Activated CD8-positive, alpha-beta memory T cell treated with anti-CD3 and anti-CD28 coated beads, Interleukin-2, amount 50 U/mL, for 48 hours (primary cell): ENCODE measurements at regions not wholly inside any gene's neighbourhood (a gene's known extent, or its start where the extent isn't known, plus 50 kb on each side); places are given as distances from the start of the nearest gene placed in this dataset.
"Not testable (repeated sequence)": the region's sequence is repeated elsewhere in the genome, so short reads cannot be mapped to it uniquely, and the experiment has no call there.

Source experiments
- DNase-seq: peaks from one replicate; pipeline ENCODE4 v3.0.0-alpha.2; 2020

GRCh38 chr13:75175575-75175974 is 306.4 kb downstream of the TBC1D4 start:
- DNase-seq: no peak

DNA sequence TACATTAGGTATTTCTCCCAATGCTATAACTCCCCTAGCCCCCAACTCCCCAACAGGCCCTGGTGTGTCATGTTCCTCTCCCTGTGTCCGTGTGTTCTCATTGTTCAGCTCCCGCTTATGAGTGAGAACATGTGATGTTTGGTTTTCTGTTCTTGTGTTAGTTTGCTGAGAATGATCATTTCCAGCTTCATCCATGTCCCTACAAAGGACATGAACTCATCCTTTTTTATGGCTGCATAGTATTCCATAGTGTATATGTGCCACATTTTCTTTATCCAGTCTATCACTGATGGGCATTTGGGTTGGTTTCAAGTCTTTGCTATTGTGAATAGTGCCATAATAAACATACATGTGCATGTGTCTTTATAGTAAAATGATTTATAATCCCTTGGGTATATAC is 306.9 kb downstream of the TBC1D4 start:
- not testable (repeated sequence) for DNase-seq

DNA sequence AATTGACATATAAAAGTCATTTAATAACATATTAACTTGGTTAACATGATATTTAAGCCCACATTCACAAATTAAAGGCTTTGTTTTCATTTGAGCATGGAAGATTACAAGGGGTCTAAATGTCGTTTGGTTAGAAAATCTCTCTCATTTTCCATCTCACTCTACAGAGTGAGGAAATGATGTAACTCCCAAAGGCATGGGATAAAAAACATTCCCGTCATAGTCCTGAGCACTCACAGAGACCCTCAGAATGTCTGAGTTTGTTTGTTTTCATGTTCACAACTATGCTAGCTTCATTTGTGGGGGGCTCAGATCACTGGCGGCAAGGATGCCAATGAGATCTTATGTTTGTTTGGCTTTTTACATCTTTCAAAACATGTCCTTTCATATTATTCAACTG is 307.5 kb downstream of the TBC1D4 start:
- no peak for DNase-seq

DNA sequence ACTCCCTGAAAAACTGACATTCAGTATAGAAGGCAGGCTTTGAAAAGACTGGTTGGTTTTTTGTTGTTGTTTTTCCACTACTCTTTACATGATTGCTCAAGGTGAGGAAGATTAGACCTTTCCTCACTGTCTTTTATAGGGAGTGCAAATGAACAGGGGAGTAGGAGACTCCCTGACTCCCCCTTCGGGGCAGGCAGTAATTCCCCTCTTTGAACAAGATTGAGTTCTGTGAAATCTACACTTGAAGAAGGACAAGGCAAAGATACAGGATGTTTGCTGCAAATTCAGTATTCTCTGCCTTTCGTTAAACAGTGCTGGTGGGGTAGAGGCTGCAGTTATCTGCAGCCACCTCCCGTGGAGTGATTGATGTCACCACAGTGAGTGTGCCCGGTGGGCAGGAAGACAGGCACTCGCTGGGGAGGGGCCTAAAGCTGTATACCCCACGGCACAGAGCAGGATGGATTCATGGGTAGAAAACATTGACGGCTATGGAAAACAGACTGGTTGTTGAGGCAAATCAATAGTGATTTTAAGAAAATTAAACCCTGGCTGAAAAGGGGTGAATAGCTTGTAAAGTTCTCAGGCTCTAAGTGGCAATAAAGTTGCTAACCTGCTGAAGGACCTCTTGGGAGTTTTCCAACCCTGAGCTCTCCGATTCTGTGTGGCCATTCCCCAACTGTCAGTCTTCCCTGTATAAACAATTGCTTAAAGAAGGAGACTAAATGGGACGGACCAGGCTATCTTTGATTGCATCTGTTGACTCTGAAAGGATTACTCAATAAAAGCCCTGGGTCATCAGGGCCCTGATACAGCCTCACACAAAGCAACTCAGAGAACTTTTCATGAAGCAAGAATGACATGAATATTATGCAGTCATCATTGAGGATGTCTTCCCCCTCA is 308.3 kb downstream of the TBC1D4 start:
- DNase-seq: no peak

DNA sequence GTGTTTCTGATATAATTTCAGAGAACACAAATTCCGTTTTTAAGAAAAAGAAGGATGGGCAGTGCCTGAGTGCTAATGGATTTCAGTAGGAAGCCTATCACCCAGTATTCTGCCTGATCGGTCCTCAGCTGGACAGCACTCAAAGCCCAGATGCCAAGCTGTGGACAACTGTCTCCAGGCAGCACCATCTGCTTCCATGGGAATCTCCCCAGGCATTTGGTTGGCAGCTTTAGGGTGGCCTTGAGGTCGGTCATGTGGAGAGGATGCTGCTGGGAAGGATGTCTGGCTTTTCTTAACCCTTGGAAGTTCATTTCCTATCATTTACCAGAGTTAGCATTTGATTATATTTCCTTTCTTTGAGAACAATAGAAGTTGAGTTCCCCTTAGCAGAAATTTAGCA is 311.7 kb downstream of the TBC1D4 start:
- no peak for DNase-seq

GRCh38 chr13:75165543-75166230 is 316.3 kb downstream of the TBC1D4 start:
- DNase-seq: no peak

DNA sequence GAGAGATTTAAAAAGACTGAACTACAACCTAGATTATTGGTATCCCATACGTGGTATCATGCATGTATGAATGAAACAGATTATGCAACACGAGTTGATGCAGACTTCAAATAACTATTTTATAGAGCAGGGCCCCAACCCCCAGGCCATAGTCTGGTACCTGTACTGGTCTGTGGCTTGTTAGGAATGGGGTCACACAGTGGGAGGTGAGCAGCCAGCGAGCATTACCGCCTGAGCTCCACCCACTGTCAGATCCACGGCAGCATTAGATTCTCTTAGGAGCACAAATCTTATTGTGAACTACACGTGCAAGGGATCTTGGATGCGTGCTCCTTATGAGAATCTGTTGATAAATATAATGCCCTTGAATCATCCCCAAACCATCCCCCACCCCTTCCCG is 320.2 kb downstream of the TBC1D4 start:
- DNase-seq: no peak

DNA sequence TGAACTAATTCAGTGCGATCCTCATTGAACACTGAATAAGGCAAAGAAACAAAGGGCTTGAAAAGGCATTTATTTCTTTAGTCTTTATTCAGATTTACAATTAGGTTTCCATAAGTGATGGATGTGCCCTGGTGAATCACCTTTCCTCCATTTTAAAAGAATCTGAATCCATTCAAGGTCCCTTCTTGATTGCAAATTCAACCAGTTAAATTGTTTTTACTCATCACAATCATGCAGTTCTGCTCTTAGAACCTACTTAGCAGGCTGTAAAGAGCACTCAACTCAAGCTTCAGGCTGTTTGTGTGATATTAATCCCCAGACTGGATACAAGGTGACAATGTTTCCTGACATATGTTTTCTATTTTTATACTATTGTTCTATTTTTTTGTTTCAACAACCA is 321.0 kb downstream of the TBC1D4 start:
- DNase-seq: no peak

DNA sequence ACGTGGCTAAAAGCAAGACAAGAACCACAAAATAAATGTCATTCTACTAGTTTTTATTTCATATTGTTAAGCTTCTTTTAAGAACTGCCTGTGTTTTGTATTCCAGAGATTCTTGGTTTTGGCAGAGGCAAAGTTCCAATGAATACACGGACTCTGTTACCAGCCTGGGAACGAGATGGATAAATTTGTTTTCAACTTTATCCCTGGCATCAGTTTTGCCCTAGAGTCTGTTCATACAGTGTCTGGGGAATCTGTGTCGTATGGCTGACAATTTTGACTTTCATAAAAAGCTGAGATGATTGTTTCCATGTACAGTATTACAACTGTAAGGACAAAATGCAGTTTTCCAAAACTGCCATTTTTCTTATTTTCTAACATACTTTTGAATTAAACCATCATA is 327.6 kb downstream of the TBC1D4 start:
- no peak for DNase-seq

DNA sequence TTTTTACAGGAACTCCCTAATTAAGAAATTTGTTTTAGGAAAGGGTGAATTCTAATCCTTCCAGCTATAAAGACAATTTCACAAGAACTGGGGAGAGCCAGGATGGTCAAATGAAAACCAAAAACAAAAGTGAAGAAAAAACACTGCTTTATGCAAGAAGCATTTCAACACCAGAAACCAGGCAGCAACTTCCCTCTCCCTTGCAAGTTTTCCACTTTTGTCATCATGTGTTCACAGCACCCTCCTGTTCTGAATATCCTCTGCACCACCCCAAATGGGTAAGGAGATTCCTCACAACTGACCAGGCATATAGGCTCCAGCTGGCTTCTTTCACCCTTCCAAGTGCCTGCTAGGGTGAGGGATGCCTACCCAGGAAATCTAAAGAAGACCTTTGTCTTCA is 328.1 kb downstream of the TBC1D4 start:
- DNase-seq: no peak

GRCh38 chr13:75153386-75153785 is 328.6 kb downstream of the TBC1D4 start:
- DNase-seq: no peak

- no peak for DNase-seq
Measured at GRCh38 chr13:75151081-75151643, 330.8 kb downstream of the TBC1D4 start.

DNA sequence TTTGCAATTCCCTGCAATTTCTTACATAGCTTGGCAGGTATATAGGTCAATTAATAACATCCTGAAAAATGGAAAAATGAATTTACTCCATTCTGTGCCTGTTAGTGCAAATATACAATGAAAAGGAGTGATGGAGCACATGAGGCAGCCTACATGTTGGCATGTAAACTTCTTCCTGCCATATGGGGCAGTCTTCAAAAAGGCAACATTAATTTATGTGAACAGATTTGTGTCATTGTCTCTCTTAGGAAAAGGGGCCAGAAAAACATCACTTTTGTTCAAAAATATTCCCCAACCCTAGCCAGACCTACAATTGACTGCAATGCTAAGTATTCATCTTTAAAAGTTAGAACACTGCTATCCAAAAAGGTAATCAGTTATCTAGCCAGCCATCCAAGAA is 332.2 kb downstream of the TBC1D4 start:
- no peak for DNase-seq

GRCh38 chr13:75147946-75148345 is 334.0 kb downstream of the TBC1D4 start:
- DNase-seq: no peak

- DNase-seq: no peak
Measured at GRCh38 chr13:75146436-75146835, 335.5 kb downstream of the TBC1D4 start.

GRCh38 chr13:75145927-75146326 is 336.0 kb downstream of the TBC1D4 start:
- DNase-seq: no peak

- no peak for DNase-seq
Measured at GRCh38 chr13:75139291-75139690, 342.7 kb downstream of the TBC1D4 start.

GRCh38 chr13:75137911-75138571 is 343.9 kb downstream of the TBC1D4 start:
- DNase-seq: no peak

- no peak for DNase-seq
Measured at GRCh38 chr13:75136151-75136550, 345.8 kb downstream of the TBC1D4 start.

GRCh38 chr13:75135325-75135825 is 346.6 kb downstream of the TBC1D4 start:
- no peak for DNase-seq

DNA sequence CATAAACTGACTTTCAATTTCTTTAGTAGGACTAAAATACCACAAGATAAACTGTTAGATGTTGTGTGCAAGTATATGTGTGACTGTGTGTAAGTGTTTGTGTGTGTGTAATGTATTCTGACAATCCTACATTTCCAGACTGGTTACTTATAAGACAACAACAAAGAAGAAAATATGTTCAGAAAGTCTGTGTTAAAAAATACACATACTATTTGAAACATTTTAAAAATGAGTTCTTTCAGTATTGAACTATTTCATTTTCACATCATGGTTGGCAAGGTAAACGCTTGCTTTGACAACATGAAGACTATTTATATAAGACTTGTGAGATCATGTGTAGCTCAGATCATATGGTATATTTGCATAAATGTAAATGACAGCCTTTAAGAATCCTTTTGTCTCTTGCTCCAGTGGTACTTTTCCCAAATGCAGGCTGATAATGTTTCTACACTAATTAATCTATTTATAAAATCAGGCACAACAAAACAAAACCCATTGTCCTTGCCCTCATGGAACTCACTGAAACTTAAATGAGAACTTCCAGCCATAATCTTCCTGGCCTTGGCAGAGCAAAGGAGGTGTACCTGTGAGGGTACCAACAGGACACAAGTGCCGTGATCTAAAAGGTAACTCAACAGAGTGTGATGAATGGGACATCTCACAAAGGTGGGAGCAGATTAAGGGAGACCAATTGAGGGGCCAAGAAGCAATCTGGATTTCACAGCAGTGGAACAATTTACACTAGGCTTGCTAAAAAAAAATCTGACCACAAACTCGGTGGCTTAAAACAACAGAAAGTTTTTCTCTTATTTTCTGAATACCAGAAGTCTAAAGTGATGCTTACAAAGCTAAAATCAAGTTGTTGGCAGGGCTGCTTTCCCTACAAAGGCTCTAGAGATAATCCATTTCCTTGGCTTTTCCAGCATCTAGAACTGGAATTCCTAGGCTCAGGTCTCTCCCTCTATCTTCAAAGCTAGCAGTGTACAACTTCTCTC is 349.0 kb downstream of the TBC1D4 start:
- no peak for DNase-seq

DNA sequence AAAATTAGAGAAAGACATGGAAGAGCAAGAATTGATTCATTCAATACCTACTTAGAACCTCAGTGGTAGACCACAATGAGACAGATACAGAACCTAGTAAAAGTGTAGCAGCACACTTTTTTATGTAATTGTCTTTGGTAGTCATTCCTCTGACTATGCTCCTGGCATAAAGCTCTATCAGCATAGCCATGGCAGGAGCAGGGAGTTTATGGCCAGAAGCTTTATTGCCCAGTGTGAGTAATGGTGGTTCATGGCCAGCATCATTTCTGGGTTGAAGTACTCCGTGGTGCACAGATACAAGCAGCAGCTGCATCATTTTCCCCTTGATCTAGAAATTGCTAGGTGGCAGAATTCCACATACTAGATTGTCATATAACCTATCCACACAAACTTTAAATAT is 352.6 kb downstream of the TBC1D4 start:
- no peak for DNase-seq
